Activated CD4-positive, alpha-beta T cell treated with anti-CD3 and anti-CD28 coated beads for 48 hours (primary cell): ENCODE measurements at regions not wholly inside any gene's neighbourhood (a gene's known extent, or its start where the extent isn't known, plus 50 kb on each side); places are given as distances from the start of the nearest gene placed in this dataset.

Experiments
- DNase-seq: peaks from one replicate; pipeline ENCODE4 v3.0.0-alpha.2; 2020

GRCh38 chrX:10021461-10022272 is 54.5 kb downstream of the CLDN34 start:
- DNase-seq: no peak

- no peak for DNase-seq
Observed at GRCh38 chrX:10022273-10022541, 55.0 kb downstream of the CLDN34 start.

DNA sequence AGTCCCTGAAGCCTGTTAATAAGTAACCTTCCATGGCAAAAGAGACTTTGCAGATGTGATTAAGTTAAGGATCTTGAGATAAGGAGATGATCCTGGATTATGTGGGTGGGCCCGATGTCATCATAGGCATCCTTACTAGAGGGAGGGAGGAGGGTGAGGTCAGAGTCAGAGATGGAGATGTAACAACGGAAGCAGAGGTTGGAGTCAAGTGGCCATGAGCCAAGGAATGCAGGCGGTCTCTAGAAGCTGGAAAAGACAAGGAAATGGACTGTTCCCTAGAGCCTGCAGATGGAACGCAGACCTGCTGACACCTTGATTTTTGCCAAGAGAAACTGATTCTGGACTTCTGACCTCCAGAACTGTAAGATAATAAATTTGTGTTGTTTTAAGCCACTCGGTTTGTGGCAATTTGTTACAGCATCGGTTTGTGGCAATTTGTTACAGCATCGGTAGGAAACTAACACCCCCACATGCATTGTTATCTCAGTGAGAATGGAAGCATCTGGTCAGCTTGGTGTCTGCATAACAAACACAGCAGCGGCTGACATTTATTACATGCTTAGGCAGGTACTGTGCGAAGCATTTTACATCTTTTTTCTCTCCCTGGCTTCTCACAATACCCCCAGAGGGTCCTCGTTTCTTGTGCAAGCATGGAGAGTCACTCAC is 55.6 kb downstream of the CLDN34 start:
- no peak for DNase-seq

- DNase-seq: no peak
Observed at GRCh38 chrX:10023821-10024220, 56.7 kb downstream of the CLDN34 start.

DNA sequence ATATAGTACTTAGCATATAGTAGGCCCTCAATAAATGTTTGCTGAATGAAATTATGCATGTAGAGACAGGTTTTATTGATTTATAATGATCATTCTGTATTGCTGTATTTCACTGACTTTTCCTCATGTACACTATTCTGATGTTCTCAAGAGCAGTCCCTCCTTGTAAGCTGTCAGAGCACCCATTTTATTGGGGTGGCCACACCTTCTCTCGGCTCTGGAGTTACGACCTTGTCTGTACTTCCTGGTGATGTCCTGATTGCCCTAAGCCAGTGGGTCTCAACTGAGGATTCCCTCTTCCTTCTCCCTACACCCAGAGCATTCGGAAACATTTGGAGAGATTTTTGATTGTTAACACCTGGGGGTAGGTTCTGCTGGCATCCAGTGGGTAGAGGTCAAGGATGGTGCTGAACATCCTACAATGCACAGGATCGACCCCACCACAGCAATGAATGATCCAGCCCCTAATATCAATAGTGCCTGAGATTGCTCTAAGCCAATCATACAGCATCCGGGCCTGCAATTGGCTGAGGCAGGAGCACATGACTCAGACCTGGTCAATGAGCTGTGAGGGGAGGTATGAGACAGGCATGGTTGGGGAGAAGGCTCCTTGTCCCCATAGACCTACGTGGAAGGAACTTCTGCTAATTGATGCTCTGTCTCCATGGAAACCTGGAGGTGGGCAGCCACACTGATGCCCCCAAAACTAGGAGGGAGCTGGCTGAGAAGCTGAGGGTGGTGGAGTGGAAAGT is 58.8 kb downstream of the CLDN34 start:
- DNase-seq: no peak

GRCh38 chrX:10028283-10029104 is 61.3 kb downstream of the CLDN34 start:
- DNase-seq: no peak

DNA sequence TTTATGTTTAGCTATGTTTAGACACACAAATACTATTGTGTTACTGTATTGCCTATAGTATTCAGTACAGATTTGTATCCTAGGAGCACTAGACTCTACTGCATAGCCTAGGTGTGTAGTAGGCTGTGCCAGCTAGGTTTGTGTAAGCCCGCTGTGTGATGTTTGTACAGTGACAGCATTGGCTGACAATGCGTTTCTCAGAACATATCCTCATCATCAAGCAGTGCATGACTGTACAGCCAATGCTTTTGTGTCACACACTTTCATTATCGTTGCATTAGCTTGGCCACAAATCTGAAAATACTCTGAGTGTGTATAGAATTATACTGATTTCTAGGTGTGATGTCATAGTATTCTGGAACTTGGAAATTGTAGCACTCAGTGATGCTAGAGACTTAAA is 63.4 kb downstream of the CLDN34 start:
- DNase-seq: no peak

GRCh38 chrX:10031746-10032145 is 64.6 kb downstream of the CLDN34 start:
- DNase-seq: no peak

- DNase-seq: no peak
Observed at GRCh38 chrX:10032147-10032546, 65.0 kb downstream of the CLDN34 start.

DNA sequence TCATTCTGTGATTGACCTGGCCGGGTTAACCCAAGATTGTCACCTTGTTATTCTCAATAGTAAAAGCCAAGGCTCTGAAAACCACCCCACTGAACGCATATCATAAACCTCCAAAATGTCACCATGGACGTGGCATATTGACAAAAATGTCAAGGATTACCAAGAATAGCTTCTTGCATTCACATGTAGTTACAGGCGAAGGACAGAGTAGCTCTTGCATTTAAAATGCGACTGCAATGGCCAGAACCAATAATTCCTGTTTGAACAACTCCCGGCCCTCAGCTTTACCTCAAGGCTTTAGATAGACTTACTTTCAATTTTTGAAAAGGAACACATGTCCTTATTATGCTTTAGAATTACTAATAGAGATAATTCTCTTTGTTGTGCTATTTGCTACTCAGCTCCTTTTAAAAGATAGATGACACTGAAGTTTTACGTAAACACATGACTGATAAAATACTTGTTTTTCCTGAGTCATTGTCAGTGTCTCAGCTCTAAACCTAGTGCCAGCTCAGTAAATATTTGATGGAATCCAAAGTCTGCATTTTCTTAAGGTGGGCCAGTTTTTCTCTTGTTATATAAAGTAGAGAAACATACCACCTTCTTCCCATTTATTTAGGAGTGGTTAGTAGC is 66.3 kb downstream of the CLDN34 start:
- no peak for DNase-seq

GRCh38 chrX:10034740-10035260 is 67.6 kb downstream of the CLDN34 start:
- DNase-seq: no peak

GRCh38 chrX:10038585-10038984 is 71.4 kb downstream of the CLDN34 start:
- no peak for DNase-seq

GRCh38 chrX:10039821-10040793 is 72.9 kb downstream of the CLDN34 start:
- no peak for DNase-seq

- DNase-seq: no peak
Observed at GRCh38 chrX:10040961-10041360, 73.8 kb downstream of the CLDN34 start.

DNA sequence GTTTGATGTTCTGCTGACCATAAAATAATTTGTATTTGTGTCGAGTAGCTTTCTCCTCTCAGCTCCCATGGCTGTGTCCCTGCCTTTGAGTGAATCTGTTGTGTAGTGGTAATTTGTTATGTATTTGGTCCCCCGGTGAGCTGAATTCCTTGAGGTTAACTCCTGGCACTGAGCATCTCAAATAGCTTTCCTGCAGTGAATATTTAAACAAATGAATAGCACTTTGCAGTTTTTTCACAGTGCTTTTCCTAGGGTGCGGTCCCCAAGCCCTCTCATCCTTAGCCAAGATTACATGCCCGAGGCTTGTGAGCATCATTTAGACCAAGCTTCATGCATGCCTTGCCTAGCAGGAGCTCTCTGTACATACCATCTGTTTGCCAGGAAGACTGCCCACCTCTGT is 74.2 kb downstream of the CLDN34 start:
- DNase-seq: no peak

GRCh38 chrX:10042055-10042454 is 74.9 kb downstream of the CLDN34 start:
- no peak for DNase-seq

GRCh38 chrX:10043386-10043785 is 76.2 kb downstream of the CLDN34 start:
- no peak for DNase-seq

- DNase-seq: no peak
Observed at GRCh38 chrX:10044021-10044420, 76.9 kb downstream of the CLDN34 start.

DNA sequence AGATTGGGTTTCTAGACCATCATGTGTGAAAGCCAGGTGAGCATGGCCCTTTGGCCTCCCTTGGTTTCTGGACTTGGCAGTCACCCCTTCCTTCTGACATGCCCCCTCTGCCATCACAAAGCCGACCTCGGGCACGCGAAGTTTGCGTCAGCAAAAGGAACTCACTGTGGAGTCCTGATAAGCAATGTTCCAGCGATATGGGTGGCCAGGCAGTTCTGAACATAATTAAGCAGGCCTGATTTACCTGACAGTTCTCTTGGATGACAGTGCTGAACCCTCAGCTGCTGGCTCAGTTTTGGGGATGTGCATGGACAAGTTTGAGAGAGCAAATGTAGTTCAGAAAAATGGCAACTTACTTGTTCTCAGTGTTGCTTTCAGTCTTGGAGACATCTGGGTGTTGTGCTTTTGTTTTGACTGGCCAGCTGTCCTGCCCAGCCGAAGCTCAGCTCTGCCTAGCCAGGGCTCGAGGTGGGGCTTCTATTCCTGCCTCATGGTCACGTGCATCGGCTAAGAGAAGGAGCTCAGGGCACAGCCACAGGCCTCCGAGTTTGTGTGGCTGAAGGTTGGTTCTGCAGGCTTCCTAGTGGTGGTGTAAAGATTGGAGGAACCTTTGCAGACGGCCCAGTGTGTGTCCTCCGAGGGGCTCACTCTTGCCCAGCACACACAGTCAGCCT is 78.3 kb downstream of the CLDN34 start:
- DNase-seq: no peak

DNA sequence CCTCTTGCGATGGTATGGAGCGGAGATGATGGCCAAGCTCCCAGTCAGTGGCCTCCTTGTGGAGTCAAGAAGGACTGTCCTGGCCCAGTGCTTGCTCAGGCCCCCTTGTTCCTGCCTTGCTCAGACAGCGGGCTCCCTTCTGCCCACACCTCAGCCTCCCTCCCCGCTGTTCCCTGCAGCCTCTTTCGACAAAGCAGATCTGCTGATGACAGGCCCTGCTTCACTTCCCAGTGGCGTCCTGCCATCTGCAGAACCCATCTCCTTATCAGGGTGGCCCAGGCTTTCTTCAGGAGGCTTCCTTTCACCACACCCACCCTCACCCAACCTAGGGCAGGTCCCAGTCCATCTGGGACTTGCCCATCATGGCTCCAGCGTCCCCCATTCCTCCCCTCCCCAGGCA is 80.0 kb downstream of the CLDN34 start:
- no peak for DNase-seq

GRCh38 chrX:10047631-10048030 is 80.5 kb downstream of the CLDN34 start:
- DNase-seq: no peak
